HCT116 (cell line): ENCODE measurements at regions not wholly inside any gene's neighbourhood (a gene's known extent, or its start where the extent isn't known, plus 50 kb on each side); places are given as distances from the start of the nearest gene placed in this dataset.

Experiments used
- CEBPB ChIP-seq: IDR thresholded peaks from 2 replicates; pipeline ENCODE4 v1.6.1; 2012; ENCODE audit warnings: low read depth
- CTCF ChIP-seq, 3 experiments: fragments of 200-600 bp in 1 of 3; sonication (generic) in 1 of 3; IDR thresholded peaks in 2 of 3; conservative IDR thresholded peaks in 1 of 3; 2 replicates each; pipeline ENCODE4 v1.5.1; 2012 to 2017; ENCODE audit warnings: low read depth in 2 of 3, low read length in 2 of 3, antibody characterized with exemption in 1 of 3, borderline replicate concordance in 1 of 3, control low read depth in 1 of 3, mild to moderate bottlenecking in 1 of 3, mixed read lengths in 1 of 3, mixed run types in 1 of 3, moderate library complexity in 1 of 3; ENCODE audit not compliant: insufficient read depth in 1 of 3
- EGR1 ChIP-seq: IDR thresholded peaks from 2 replicates; pipeline ENCODE4 v1.6.1; 2012; ENCODE audit warnings: low read depth
- EZH2 ChIP-seq: fragments of 200-600 bp; sonication (generic); IDR thresholded peaks from 2 replicates; pipeline ENCODE4 v1.6.1; 2017; ENCODE audit warnings: antibody characterized with exemption, mixed run types
- EZH2phosphoT487 ChIP-seq: fragments of 200-600 bp; IDR thresholded peaks from 2 replicates; pipeline ENCODE4 v1.6.1; 2018; ENCODE audit warnings: antibody characterized with exemption, borderline replicate concordance
- POLR2A ChIP-seq: IDR thresholded peaks from 2 replicates; pipeline ENCODE4 v1.7.0; 2011; ENCODE audit warnings: borderline replicate concordance; ENCODE audit not compliant: insufficient read depth, insufficient read length; ENCODE audit errors: extremely low read depth
- POLR2AphosphoS5 ChIP-seq: IDR thresholded peaks from 2 replicates; pipeline ENCODE4 v1.6.1; 2011; ENCODE audit warnings: mild to moderate bottlenecking, low read depth, low read length, moderate library complexity
- SIN3A ChIP-seq: IDR thresholded peaks from 2 replicates; pipeline ENCODE4 v1.6.1; 2012; ENCODE audit warnings: low read depth

GRCh38 chrX:155715141-155715540 is 102.4 kb upstream of the TMLHE start:
- no peak for TF ChIP-seq CTCF (IDR thresholded peaks at IDR 0.05 in 2 of 3, conservative IDR thresholded peaks at IDR 0.05 in 1 of 3; ENCODE audit: borderline replicate concordance in 1 of 3, insufficient read depth in 1 of 3, low read depth in 2 of 3, low read length in 2 of 3)
- no peak for TF ChIP-seq POLR2A
- no peak for TF ChIP-seq EZH2
- no peak for TF ChIP-seq POLR2AphosphoS5
- TF ChIP-seq CEBPB, result no peak
- TF ChIP-seq EZH2phosphoT487, result no peak
- no peak for TF ChIP-seq EGR1
- TF ChIP-seq SIN3A, result no peak
